ENCODE measurements at regions not wholly inside any gene's neighbourhood (a gene's known extent, or its start where the extent isn't known, plus 50 kb on each side); places are given as distances from the start of the nearest gene placed in this dataset.

DNA sequence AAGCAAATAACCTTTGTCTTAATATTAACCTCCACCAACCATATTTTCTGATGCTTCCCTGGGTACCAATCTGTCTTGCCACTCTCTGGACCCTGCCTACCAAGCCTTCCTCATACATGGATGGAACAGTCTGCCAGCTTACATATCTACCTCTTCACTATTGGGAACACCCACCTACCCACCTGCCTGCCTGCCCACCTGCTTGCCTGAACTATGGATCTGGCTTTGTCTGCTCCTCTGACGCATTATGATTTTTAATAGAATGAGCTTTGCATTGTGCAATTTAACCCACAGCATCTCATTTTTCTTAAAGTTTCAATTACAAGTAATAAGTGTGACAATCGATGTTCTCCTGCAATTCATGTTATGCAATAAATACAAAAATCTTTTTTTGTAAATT, 137.9 kb upstream of the LSM8 start:
- Histone ChIP-seq H2AFZ (ENCODE audit: low read depth, low read length) (no peak overlapping the region), H2AK5ac (ENCODE audit: low read length, severe bottlenecking) (no peak overlapping the region), H4K91ac (ENCODE audit: low read length) (no peak overlapping the region), H2BK120ac (ENCODE audit: low read depth, low read length) (no peak overlapping the region), H3K79me1 (replicated peaks; ENCODE audit: low read length, poor library complexity, severe bottlenecking) (no peaks in the 10 kb centered on the region), H3K36me3 (ENCODE audit: control insufficient read depth in 1 of 2, insufficient read depth in 2 of 2, low read depth in 1 of 2, low read length in 2 of 2) (no peaks in the 10 kb centered on the region), H2BK12ac (ENCODE audit: low read length in 2 of 2) (no peak overlapping the region), H3K14ac (ENCODE audit: low read length in 2 of 2) (no peak overlapping the region), H4K8ac (ENCODE audit: low read length) (no peak overlapping the region), H3K27me3 (ENCODE audit: control insufficient read depth in 1 of 2, insufficient read depth in 1 of 2, low read length in 2 of 2) (no peaks in the 10 kb centered on the region), H3K9ac (ENCODE audit: low read length) (no peak overlapping the region), H3K4ac (ENCODE audit: low read depth in 1 of 2, low read length in 2 of 2) (no peak overlapping the region), H2BK5ac (ENCODE audit: low read depth, low read length, poor library complexity, severe bottlenecking) (no peak overlapping the region), H3K4me3 (ENCODE audit: insufficient read depth in 1 of 2, low read depth in 1 of 2, low read length in 2 of 2) (no peak overlapping the region), H3K4me2 (ENCODE audit: low read length, poor library complexity, severe bottlenecking) (no peak overlapping the region), H3K27ac (ENCODE audit: low read length, poor library complexity, severe bottlenecking) (no peak overlapping the region), H3K23ac (ENCODE audit: low read length in 2 of 2) (no peak overlapping the region), H2BK15ac (ENCODE audit: low read depth, poor library complexity, severe bottlenecking) (no peak overlapping the region), H3K4me1 (ENCODE audit: control insufficient read depth, insufficient read depth, low read depth, low read length) (no peaks in the 10 kb centered on the region), H3K9me3 (ENCODE audit: control insufficient read depth, low read length) (no peaks in the 10 kb centered on the region), H3K18ac (ENCODE audit: low read depth in 1 of 2, low read length in 2 of 2) (no peak overlapping the region)
- 100% methylated on average over 1 of the region's 2 CpGs for WGBS
- no peak for DNase-seq

DNA sequence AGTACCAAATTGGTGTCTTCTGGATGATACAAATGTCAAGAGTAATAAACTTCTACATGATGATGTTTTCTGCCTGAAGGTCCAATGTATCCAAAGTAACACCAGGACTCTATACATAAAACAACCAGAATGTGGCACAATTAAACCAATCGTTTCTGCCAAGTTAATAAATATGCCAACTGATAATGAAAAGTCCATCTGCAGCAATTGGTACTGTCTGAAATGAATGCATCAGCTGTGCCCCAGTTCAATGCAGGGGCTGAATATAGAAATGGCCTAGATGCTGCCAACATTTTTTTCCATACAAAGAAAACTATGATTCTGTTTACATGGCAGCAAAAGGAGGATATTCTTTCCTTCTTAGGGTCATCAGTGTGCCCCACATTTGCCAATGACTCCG, 137.2 kb upstream of the LSM8 start:
- WGBS, result 100% methylated on average over 1 of the region's 2 CpGs
- H4K8ac ChIP-seq (ENCODE audit: low read length), result no peak overlapping the region
- no peak overlapping the region for H3K23ac ChIP-seq (ENCODE audit: low read length in 2 of 2)
- no peak overlapping the region for H4K91ac ChIP-seq (ENCODE audit: low read length)
- no peak overlapping the region for H2BK5ac ChIP-seq (ENCODE audit: low read depth, low read length, poor library complexity, severe bottlenecking)
- no peak overlapping the region for H2BK12ac ChIP-seq (ENCODE audit: low read length in 2 of 2)
- H3K4me2 ChIP-seq (ENCODE audit: low read length, poor library complexity, severe bottlenecking), result no peak overlapping the region
- H3K14ac ChIP-seq (ENCODE audit: low read length in 2 of 2), result no peak overlapping the region
- no peak overlapping the region for H2AK5ac ChIP-seq (ENCODE audit: low read length, severe bottlenecking)
- no peaks in the 10 kb centered on the region for H3K27me3 ChIP-seq (ENCODE audit: control insufficient read depth in 1 of 2, insufficient read depth in 1 of 2, low read length in 2 of 2)
- H2AFZ ChIP-seq (ENCODE audit: low read depth, low read length), result no peak overlapping the region
- H3K4ac ChIP-seq (ENCODE audit: low read depth in 1 of 2, low read length in 2 of 2), result no peak overlapping the region
- H3K9ac ChIP-seq (ENCODE audit: low read length), result no peak overlapping the region
- no peak overlapping the region for H2BK15ac ChIP-seq (ENCODE audit: low read depth, poor library complexity, severe bottlenecking)
- H2BK120ac ChIP-seq (ENCODE audit: low read depth, low read length), result no peak overlapping the region
- DNase-seq, result no peak
- no peak overlapping the region for H3K18ac ChIP-seq (ENCODE audit: low read depth in 1 of 2, low read length in 2 of 2)
- H3K36me3 ChIP-seq (ENCODE audit: control insufficient read depth in 1 of 2, insufficient read depth in 2 of 2, low read depth in 1 of 2, low read length in 2 of 2), result no peaks in the 10 kb centered on the region
- no peaks in the 10 kb centered on the region for H3K79me1 ChIP-seq (replicated peaks; ENCODE audit: low read length, poor library complexity, severe bottlenecking)
- H3K4me1 ChIP-seq (ENCODE audit: control insufficient read depth, insufficient read depth, low read depth, low read length), result no peaks in the 10 kb centered on the region
- no peak overlapping the region for H3K27ac ChIP-seq (ENCODE audit: low read length, poor library complexity, severe bottlenecking)
- no peak overlapping the region for H3K4me3 ChIP-seq (ENCODE audit: insufficient read depth in 1 of 2, low read depth in 1 of 2, low read length in 2 of 2)
- no peaks in the 10 kb centered on the region for H3K9me3 ChIP-seq (ENCODE audit: control insufficient read depth, low read length)

DNA sequence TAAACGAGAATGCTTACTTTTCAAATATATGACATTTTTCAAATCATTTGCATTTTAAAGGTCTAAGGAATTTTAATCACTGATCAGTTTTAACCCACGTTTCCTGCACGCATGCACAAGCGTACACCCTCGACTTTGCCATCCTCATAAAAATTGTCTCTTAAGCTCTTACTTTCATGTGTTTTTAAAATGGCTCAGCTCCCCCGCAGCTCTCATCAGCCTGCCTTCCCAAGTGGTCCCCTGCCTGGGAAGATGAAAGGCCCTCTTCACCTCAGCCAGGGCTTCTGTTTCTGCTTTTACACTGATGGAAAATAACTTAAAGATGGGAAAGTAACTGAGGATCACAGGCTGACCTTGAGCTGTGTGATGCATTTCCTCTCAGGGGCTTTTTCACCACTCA, 131.6 kb upstream of the LSM8 start:
- Histone ChIP-seq H3K18ac (ENCODE audit: low read depth in 1 of 2, low read length in 2 of 2) (no peak overlapping the region), H4K8ac (ENCODE audit: low read length) (no peak overlapping the region), H3K14ac (ENCODE audit: low read length in 2 of 2) (no peak overlapping the region), H3K79me1 (replicated peaks; ENCODE audit: low read length, poor library complexity, severe bottlenecking) (no peaks in the 10 kb centered on the region), H2AFZ (ENCODE audit: low read depth, low read length) (no peak overlapping the region), H3K27me3 (ENCODE audit: control insufficient read depth in 1 of 2, insufficient read depth in 1 of 2, low read length in 2 of 2) (no peaks in the 10 kb centered on the region), H4K91ac (ENCODE audit: low read length) (no peak overlapping the region), H3K4me2 (ENCODE audit: low read length, poor library complexity, severe bottlenecking) (no peak overlapping the region), H3K23ac (ENCODE audit: low read length in 2 of 2) (no peak overlapping the region), H3K4me1 (ENCODE audit: control insufficient read depth, insufficient read depth, low read depth, low read length) (no peaks in the 10 kb centered on the region), H2BK15ac (ENCODE audit: low read depth, poor library complexity, severe bottlenecking) (no peak overlapping the region), H2BK120ac (ENCODE audit: low read depth, low read length) (no peak overlapping the region), H2BK5ac (ENCODE audit: low read depth, low read length, poor library complexity, severe bottlenecking) (no peak overlapping the region), H3K9ac (ENCODE audit: low read length) (no peak overlapping the region), H3K36me3 (ENCODE audit: control insufficient read depth in 1 of 2, insufficient read depth in 2 of 2, low read depth in 1 of 2, low read length in 2 of 2) (no peaks in the 10 kb centered on the region), H3K9me3 (ENCODE audit: control insufficient read depth, low read length) (no peaks in the 10 kb centered on the region), H3K4ac (ENCODE audit: low read depth in 1 of 2, low read length in 2 of 2) (no peak overlapping the region), H2AK5ac (ENCODE audit: low read length, severe bottlenecking) (no peak overlapping the region), H3K4me3 (ENCODE audit: insufficient read depth in 1 of 2, low read depth in 1 of 2, low read length in 2 of 2) (no peak overlapping the region), H3K27ac (ENCODE audit: low read length, poor library complexity, severe bottlenecking) (no peak overlapping the region), H2BK12ac (ENCODE audit: low read length in 2 of 2) (no peak overlapping the region)
- no peak for DNase-seq
- WGBS, result 74% methylated on average over 6 of the region's 6 CpGs

DNA sequence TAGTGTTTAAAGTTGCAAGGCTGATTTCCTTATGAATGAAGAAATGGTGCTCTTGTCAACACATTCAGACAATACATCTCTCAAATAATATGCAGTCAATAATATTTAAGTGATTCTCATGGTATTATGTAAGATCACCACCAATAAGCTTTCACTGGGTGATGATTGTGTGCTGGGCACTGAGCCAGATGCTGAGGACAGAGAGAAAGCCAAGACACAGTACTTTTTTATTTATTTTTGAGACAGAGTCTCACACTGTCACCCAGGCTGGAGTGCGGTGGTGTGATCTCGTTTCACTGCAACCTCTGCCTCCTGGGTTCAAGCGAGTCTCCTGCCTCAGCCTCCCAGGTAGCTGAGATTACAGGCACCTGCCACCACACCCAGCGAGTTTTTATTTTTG, 130.6 kb upstream of the LSM8 start:
- Histone ChIP-seq H2AK5ac (ENCODE audit: low read length, severe bottlenecking) (no peak overlapping the region), H3K4me1 (ENCODE audit: control insufficient read depth, insufficient read depth, low read depth, low read length) (no peaks in the 10 kb centered on the region), H3K4ac (ENCODE audit: low read depth in 1 of 2, low read length in 2 of 2) (no peak overlapping the region), H4K8ac (ENCODE audit: low read length) (no peak overlapping the region), H2BK12ac (ENCODE audit: low read length in 2 of 2) (no peak overlapping the region), H3K9me3 (ENCODE audit: control insufficient read depth, low read length) (no peaks in the 10 kb centered on the region), H3K18ac (ENCODE audit: low read depth in 1 of 2, low read length in 2 of 2) (no peak overlapping the region), H2BK120ac (ENCODE audit: low read depth, low read length) (no peak overlapping the region), H3K27ac (ENCODE audit: low read length, poor library complexity, severe bottlenecking) (no peak overlapping the region), H2BK15ac (ENCODE audit: low read depth, poor library complexity, severe bottlenecking) (no peak overlapping the region), H3K27me3 (ENCODE audit: control insufficient read depth in 1 of 2, insufficient read depth in 1 of 2, low read length in 2 of 2) (no peaks in the 10 kb centered on the region), H2AFZ (ENCODE audit: low read depth, low read length) (no peak overlapping the region), H3K4me2 (ENCODE audit: low read length, poor library complexity, severe bottlenecking) (no peak overlapping the region), H3K23ac (ENCODE audit: low read length in 2 of 2) (no peak overlapping the region), H2BK5ac (ENCODE audit: low read depth, low read length, poor library complexity, severe bottlenecking) (no peak overlapping the region), H4K91ac (ENCODE audit: low read length) (no peak overlapping the region), H3K36me3 (ENCODE audit: control insufficient read depth in 1 of 2, insufficient read depth in 2 of 2, low read depth in 1 of 2, low read length in 2 of 2) (no peaks in the 10 kb centered on the region), H3K9ac (ENCODE audit: low read length) (no peak overlapping the region), H3K79me1 (replicated peaks; ENCODE audit: low read length, poor library complexity, severe bottlenecking) (no peaks in the 10 kb centered on the region), H3K14ac (ENCODE audit: low read length in 2 of 2) (no peak overlapping the region), H3K4me3 (ENCODE audit: insufficient read depth in 1 of 2, low read depth in 1 of 2, low read length in 2 of 2) (no peak overlapping the region)
- no peak for DNase-seq
- WGBS, result 92% methylated on average over 4 of the region's 4 CpGs

Data from mesenchymal stem cell (in vitro differentiated cells and primary cell).